VCaP (cell line): ENCODE measurements at regions not wholly inside any gene's neighbourhood (a gene's known extent, or its start where the extent isn't known, plus 50 kb on each side); places are given as distances from the start of the nearest gene placed in this dataset.
"Not testable (repeated sequence)": the region's sequence is repeated elsewhere in the genome, so short reads cannot be mapped to it uniquely, and the experiment has no call there.

Experiments
- H3K27ac ChIP-seq: fragments of 450-650 bp; 2 replicates; pipeline ENCODE4 v1.5.1; 2017
- CTCF ChIP-seq: fragments of 450-650 bp; conservative IDR thresholded peaks from 2 replicates; pipeline ENCODE4 v1.5.1; 2017; ENCODE audit warnings: mild to moderate bottlenecking, moderate library complexity

DNA sequence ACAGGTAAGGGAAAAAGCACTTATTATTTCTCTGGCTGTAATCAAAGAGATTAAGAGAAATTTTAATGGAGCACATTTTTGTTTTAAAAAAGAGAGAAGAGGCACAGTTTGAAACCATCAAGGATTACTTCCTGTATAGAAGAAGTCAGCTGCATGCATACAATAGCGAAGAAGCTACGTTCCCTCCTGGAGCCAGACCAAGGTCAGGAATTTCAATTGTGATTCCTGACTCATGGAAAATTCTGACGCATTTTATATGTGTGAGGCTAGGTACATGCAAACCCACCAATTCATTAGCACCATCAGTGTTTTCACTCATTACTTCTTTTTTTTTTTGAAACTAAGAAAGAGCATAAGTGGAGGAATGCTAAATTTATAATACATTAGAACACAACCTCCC, 232.7 kb upstream of the SGK1 start:
- no peak for TF ChIP-seq CTCF
- H3K27ac ChIP-seq: no peak overlapping the region

- H3K27ac ChIP-seq: no peak overlapping the region
- TF ChIP-seq CTCF: no peak
Observed at GRCh38 chr6:134549854-134550253, 231.9 kb upstream of the SGK1 start.

- no peak for TF ChIP-seq CTCF
- H3K27ac ChIP-seq: no peak overlapping the region
Observed at GRCh38 chr6:134546962-134547645, 229.2 kb upstream of the SGK1 start.

- H3K27ac ChIP-seq: no peak overlapping the region
- TF ChIP-seq CTCF: no peak
Observed at GRCh38 chr6:134544737-134545136, 226.8 kb upstream of the SGK1 start.

DNA sequence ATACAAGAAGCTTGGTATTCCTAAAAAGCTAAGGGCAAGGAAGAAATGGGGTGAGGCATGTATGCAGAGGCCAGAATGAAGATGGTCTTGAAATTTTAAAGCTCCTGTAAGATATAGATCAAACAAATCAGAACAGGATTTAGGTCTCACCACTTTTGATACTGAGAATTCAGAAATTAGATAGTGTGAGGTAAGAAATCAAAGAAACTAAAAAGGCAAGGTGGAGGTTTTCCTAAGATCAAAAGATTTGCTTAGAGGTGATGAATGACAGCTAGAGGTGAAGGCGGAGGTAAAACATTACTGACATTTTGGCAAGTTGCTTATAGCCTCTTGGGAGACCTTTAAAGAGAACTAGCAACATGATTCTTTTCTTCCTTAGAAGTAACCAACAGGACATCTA, 225.2 kb upstream of the SGK1 start:
- H3K27ac ChIP-seq: no peak overlapping the region
- TF ChIP-seq CTCF: no peak

DNA sequence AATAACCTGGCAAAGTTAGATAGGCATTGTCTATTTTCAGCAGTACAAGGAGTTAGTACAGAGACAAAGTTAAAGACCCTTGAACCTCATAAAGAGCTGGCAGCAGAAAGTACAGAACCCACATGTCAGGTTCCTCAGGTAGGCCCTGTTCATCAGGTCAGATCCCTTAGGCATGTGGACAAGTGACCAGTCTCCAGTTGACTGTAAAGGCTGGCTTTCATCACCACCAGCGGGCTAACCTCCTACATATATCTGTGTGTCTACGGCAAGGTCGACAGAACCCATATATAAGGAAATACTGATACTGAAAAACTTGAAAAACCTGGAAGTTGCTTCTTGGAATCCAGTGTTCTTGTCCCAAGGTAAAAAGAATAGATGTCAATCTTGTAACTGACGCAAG, 223.1 kb upstream of the SGK1 start:
- TF ChIP-seq CTCF: no peak
- H3K27ac ChIP-seq: no peak overlapping the region

DNA sequence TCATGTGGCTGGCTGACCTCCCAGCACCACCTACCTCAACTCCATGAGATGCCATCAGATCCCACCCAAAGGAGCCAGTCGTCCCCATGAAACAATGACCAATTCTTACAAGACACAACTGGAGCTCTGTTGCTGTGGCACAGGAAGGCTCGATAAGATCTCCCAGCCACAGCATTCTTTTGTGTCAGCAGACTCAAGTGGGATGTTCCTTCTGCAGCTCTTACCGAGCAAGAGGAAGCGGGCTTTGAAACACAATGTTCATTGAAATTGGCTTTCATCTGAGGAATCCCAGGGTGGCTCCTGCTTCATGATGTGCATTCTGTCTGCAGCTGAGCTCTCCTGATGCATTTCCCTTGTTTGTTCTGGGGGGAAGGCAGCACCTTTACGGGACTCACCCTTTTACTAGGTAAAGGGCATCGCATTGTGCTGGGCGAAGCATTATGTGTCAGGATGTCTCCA, 222.0 kb upstream of the SGK1 start:
- H3K27ac ChIP-seq: no peak overlapping the region
- TF ChIP-seq CTCF: no peak

DNA sequence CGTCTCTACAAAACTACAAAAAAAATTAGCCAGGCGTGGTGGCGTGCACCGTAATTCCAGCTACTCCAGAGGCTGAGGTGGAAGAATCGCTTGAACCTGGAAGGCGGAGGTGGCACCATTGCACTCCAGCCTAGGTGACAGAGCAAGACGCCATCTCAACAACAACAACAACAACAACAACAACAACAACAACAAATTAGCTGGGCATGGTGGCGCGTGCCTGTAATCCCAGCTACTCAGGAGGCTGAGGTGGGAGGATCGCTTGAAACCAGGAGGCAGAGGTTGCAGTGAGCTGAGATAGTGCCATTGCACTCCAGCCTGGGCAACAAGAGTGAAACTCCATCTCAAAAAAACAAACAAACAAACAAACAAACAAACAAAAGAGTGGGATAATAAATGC, 219.9 kb upstream of the SGK1 start:
- not testable (repeated sequence) for H3K27ac ChIP-seq
